IMR-90 (cell line): ENCODE measurements at regions not wholly inside any gene's neighbourhood (a gene's known extent, or its start where the extent isn't known, plus 50 kb on each side); places are given as distances from the start of the nearest gene placed in this dataset.

Experiments used
- BHLHE40 ChIP-seq: fragments of 150-350 bp; IDR thresholded peaks from 2 replicates; pipeline ENCODE4 v1.6.1; 2016; ENCODE audit warnings: mild to moderate bottlenecking, low read depth, low read length
- CEBPB ChIP-seq: IDR thresholded peaks from 2 replicates; pipeline ENCODE4 v1.6.1; 2012; ENCODE audit warnings: low read depth, low read length, improper control_type of control experiment
- CTCF ChIP-seq: conservative IDR thresholded peaks from 2 replicates; pipeline ENCODE4 v1.5.1; 2012; ENCODE audit warnings: mild to moderate bottlenecking, low read depth, low read length, improper control_type of control experiment
- MXI1 ChIP-seq: IDR thresholded peaks from 2 replicates; pipeline ENCODE4 v1.6.1; 2012; ENCODE audit warnings: low read depth, mild to moderate bottlenecking, low read length, moderate library complexity, borderline replicate concordance
- POLR2A ChIP-seq: IDR thresholded peaks from 2 replicates; pipeline ENCODE4 v1.6.1; 2012; ENCODE audit warnings: mild to moderate bottlenecking, low read depth, low read length
- RAD21 ChIP-seq: IDR thresholded peaks from 2 replicates; pipeline ENCODE4 v1.6.1; 2012; ENCODE audit warnings: low read length, improper control_type of control experiment
- RFX5 ChIP-seq: IDR thresholded peaks from 2 replicates; pipeline ENCODE4 v1.8.0; 2012; ENCODE audit warnings: low read depth, mild to moderate bottlenecking, low read length, moderate library complexity
- SMC3 ChIP-seq: fragments of 150-350 bp; IDR thresholded peaks from 2 replicates; pipeline ENCODE4 v1.6.1; 2016; ENCODE audit warnings: low read depth, mild to moderate bottlenecking, antibody characterized with exemption, low read length, moderate library complexity

GRCh38 chr5:92337772-92338234 is 954.7 kb upstream of the ARRDC3 start:
- no peak for TF ChIP-seq POLR2A
- TF ChIP-seq CTCF = no peak
- TF ChIP-seq MXI1 = no peak
- TF ChIP-seq SMC3 = no peak
- TF ChIP-seq RFX5 = no peak
- TF ChIP-seq RAD21 = no peak
- TF ChIP-seq CEBPB = no peak
- TF ChIP-seq BHLHE40 = no peak
